ENCODE measurements at regions not wholly inside any gene's neighbourhood (a gene's known extent, or its start where the extent isn't known, plus 50 kb on each side); places are given as distances from the start of the nearest gene placed in this dataset.
A peak's percentile ranks its signal among the peaks of the same experiment; 100 is the strongest.

- no peak for DNase-seq (ENCODE audit: low read depth, low spot score)
These were observed 229.9 kb upstream of the DTNA start for GRCh38 chr18:34480162-34480700.

GRCh38 chr18:34482204-34482603 lies 227.9 kb upstream of the DTNA start:
- TF ChIP-seq YY1 (IDR thresholded peaks at IDR 0.05; ENCODE audit: insufficient read depth, insufficient read length) (no peak), SUZ12 (IDR thresholded peaks at IDR 0.05; ENCODE audit: extremely low read depth, insufficient read depth, insufficient read length) (no peak), ZNF274 (IDR thresholded peaks at IDR 0.05; ENCODE audit: low read depth, low read length) (no peak)
- no peak overlapping the region for H3K9ac ChIP-seq (ENCODE audit: insufficient read length, low read depth)
- H3K27me3 ChIP-seq (ENCODE audit: insufficient read depth, insufficient read length): no peaks in the 10 kb centered on the region
- no peak overlapping the region for H3K4me3 ChIP-seq (ENCODE audit: insufficient read length, low read depth)
- H3K36me3 ChIP-seq (ENCODE audit: insufficient read depth, insufficient read length, low read length): no peaks in the 10 kb centered on the region
- H3K9me3 ChIP-seq (ENCODE audit: insufficient read depth, low read length): no peaks in the 10 kb centered on the region
- no peaks in the 10 kb centered on the region for H3K4me1 ChIP-seq (ENCODE audit: insufficient read depth, insufficient read length)
- DNase-seq (ENCODE audit: low read depth, low spot score): no peak

More at GRCh38 chr18:34480162-34480700, 229.9 kb upstream of the DTNA start:
- TF ChIP-seq YY1 (IDR thresholded peaks at IDR 0.05; ENCODE audit: insufficient read depth, insufficient read length) (no peak), ZNF274 (IDR thresholded peaks at IDR 0.05; ENCODE audit: low read depth, low read length) (no peak), SUZ12 (IDR thresholded peaks at IDR 0.05; ENCODE audit: extremely low read depth, insufficient read depth, insufficient read length) (no peak)
- Histone ChIP-seq H3K9ac (ENCODE audit: insufficient read length, low read depth) (no peak overlapping the region), H3K4me1 (ENCODE audit: insufficient read depth, insufficient read length) (no peaks in the 10 kb centered on the region), H3K9me3 (ENCODE audit: insufficient read depth, low read length) (no peaks in the 10 kb centered on the region), H3K36me3 (ENCODE audit: insufficient read depth, insufficient read length, low read length) (no peaks in the 10 kb centered on the region), H3K27me3 (ENCODE audit: insufficient read depth, insufficient read length) (no peaks in the 10 kb centered on the region), H3K4me3 (ENCODE audit: insufficient read length, low read depth) (no peak overlapping the region)

GRCh38 chr18:34483198-34483597 lies 226.9 kb upstream of the DTNA start:
- Histone ChIP-seq H3K4me3 (ENCODE audit: insufficient read length, low read depth) (no peak overlapping the region), H3K27me3 (ENCODE audit: insufficient read depth, insufficient read length) (no peaks in the 10 kb centered on the region), H3K9me3 (ENCODE audit: insufficient read depth, low read length) (no peaks in the 10 kb centered on the region), H3K4me1 (ENCODE audit: insufficient read depth, insufficient read length) (no peaks in the 10 kb centered on the region), H3K9ac (ENCODE audit: insufficient read length, low read depth) (no peak overlapping the region), H3K36me3 (ENCODE audit: insufficient read depth, insufficient read length, low read length) (no peaks in the 10 kb centered on the region)
- no peak for TF ChIP-seq ZNF274 (IDR thresholded peaks at IDR 0.05; ENCODE audit: low read depth, low read length)
- no peak for TF ChIP-seq SUZ12 (IDR thresholded peaks at IDR 0.05; ENCODE audit: extremely low read depth, insufficient read depth, insufficient read length)
- no peak for TF ChIP-seq YY1 (IDR thresholded peaks at IDR 0.05; ENCODE audit: insufficient read depth, insufficient read length)
- no peak for DNase-seq (ENCODE audit: low read depth, low spot score)

DNA sequence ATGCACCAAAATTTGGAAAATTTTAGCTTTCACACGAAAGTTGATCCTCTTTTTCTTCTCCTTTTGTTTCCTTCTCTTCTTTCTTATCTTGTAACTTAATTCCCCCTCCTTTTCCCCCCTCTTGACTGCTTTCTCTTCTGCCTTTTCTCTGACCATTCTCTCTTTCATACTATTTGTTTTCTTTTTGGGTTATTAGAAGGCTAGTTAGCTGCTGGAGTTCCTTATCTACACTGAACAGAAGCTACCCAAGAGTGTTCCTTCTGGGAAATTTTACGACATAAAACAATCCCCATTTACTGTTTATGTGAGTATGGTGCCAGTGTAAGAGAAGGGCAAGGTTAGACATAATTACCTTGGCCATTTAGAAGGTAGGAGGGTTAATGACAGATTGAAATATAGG lies 218.4 kb upstream of the DTNA start:
- Histone ChIP-seq H3K4me1 (ENCODE audit: insufficient read depth, insufficient read length) (no peaks in the 10 kb centered on the region), H3K9ac (ENCODE audit: insufficient read length, low read depth) (no peak overlapping the region), H3K36me3 (ENCODE audit: insufficient read depth, insufficient read length, low read length) (no peaks in the 10 kb centered on the region), H3K9me3 (ENCODE audit: insufficient read depth, low read length) (no peaks in the 10 kb centered on the region), H3K4me3 (ENCODE audit: insufficient read length, low read depth) (no peak overlapping the region), H3K27me3 (ENCODE audit: insufficient read depth, insufficient read length) (peaks cover 7% of the 10 kb centered on the region)
- TF ChIP-seq YY1 (IDR thresholded peaks at IDR 0.05; ENCODE audit: insufficient read depth, insufficient read length) (no peak), SUZ12 (IDR thresholded peaks at IDR 0.05; ENCODE audit: extremely low read depth, insufficient read depth, insufficient read length) (no peak), ZNF274 (IDR thresholded peaks at IDR 0.05; ENCODE audit: low read depth, low read length) (no peak)
- no peak for DNase-seq (ENCODE audit: low read depth, low spot score)

- Histone ChIP-seq H3K4me3 (ENCODE audit: insufficient read length, low read depth) (peak overlapping the region; percentile 51), H3K27me3 (ENCODE audit: insufficient read depth, insufficient read length) (peaks cover 7% of the 10 kb centered on the region)
These were observed 217.4 kb upstream of the DTNA start for GRCh38 chr18:34492652-34493051.

DNA sequence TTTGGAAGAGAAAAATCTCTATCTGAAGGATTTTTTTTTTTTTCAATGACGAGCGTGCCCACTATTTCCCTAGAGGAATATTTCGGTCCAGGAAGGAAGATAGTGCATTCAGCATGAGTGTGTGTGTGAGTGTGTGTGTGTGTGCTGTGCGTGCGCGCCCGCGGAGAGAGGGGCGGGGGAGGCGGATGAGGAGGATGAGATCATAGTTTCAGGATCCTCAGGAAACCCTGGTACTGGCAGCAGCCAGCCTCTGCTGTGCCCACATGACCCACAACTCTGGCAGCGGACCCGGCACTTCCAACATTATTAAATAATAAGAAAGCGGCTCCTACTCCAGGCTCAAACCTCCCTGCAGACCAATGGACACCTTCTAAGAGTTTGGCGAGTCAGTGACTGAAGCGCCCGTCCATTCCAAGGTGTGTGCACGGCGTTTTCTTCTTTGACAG lies 217.0 kb upstream of the DTNA start:
- H3K9ac ChIP-seq (ENCODE audit: insufficient read length, low read depth): peak overlapping the region; percentile 74
- TF ChIP-seq YY1 (IDR thresholded peaks at IDR 0.05; ENCODE audit: insufficient read depth, insufficient read length) (no peak), SUZ12 (IDR thresholded peaks at IDR 0.05; ENCODE audit: extremely low read depth, insufficient read depth, insufficient read length) (no peak), ZNF274 (IDR thresholded peaks at IDR 0.05; ENCODE audit: low read depth, low read length) (no peak)
- peaks cover 7% of the 10 kb centered on the region for H3K27me3 ChIP-seq (ENCODE audit: insufficient read depth, insufficient read length)
- no peaks in the 10 kb centered on the region for H3K9me3 ChIP-seq (ENCODE audit: insufficient read depth, low read length)
- no peaks in the 10 kb centered on the region for H3K4me1 ChIP-seq (ENCODE audit: insufficient read depth, insufficient read length)
- H3K4me3 ChIP-seq (ENCODE audit: insufficient read length, low read depth): peak overlapping the region; percentile 51
- DNase-seq (ENCODE audit: low read depth, low spot score): peak; percentile 48
- H3K36me3 ChIP-seq (ENCODE audit: insufficient read depth, insufficient read length, low read length): no peaks in the 10 kb centered on the region

More at GRCh38 chr18:34492652-34493051, 217.4 kb upstream of the DTNA start:
- no peaks in the 10 kb centered on the region for H3K9me3 ChIP-seq (ENCODE audit: insufficient read depth, low read length)
- no peaks in the 10 kb centered on the region for H3K36me3 ChIP-seq (ENCODE audit: insufficient read depth, insufficient read length, low read length)
- H3K9ac ChIP-seq (ENCODE audit: insufficient read length, low read depth): peak overlapping the region; percentile 74
- no peaks in the 10 kb centered on the region for H3K4me1 ChIP-seq (ENCODE audit: insufficient read depth, insufficient read length)
- DNase-seq (ENCODE audit: low read depth, low spot score): no peak
- TF ChIP-seq SUZ12 (IDR thresholded peaks at IDR 0.05; ENCODE audit: extremely low read depth, insufficient read depth, insufficient read length): no peak
- no peak for TF ChIP-seq YY1 (IDR thresholded peaks at IDR 0.05; ENCODE audit: insufficient read depth, insufficient read length)
- no peak for TF ChIP-seq ZNF274 (IDR thresholded peaks at IDR 0.05; ENCODE audit: low read depth, low read length)

- Histone ChIP-seq H3K36me3 (ENCODE audit: insufficient read depth, insufficient read length, low read length) (no peaks in the 10 kb centered on the region), H3K27me3 (ENCODE audit: insufficient read depth, insufficient read length) (peaks cover 7% of the 10 kb centered on the region), H3K4me1 (ENCODE audit: insufficient read depth, insufficient read length) (no peaks in the 10 kb centered on the region), H3K4me3 (ENCODE audit: insufficient read length, low read depth) (peak overlapping the region; percentile 51), H3K9me3 (ENCODE audit: insufficient read depth, low read length) (no peaks in the 10 kb centered on the region), H3K9ac (ENCODE audit: insufficient read length, low read depth) (peak overlapping the region; percentile 74)
- no peak for TF ChIP-seq SUZ12 (IDR thresholded peaks at IDR 0.05; ENCODE audit: extremely low read depth, insufficient read depth, insufficient read length)
- TF ChIP-seq YY1 (IDR thresholded peaks at IDR 0.05; ENCODE audit: insufficient read depth, insufficient read length): no peak
- TF ChIP-seq ZNF274 (IDR thresholded peaks at IDR 0.05; ENCODE audit: low read depth, low read length): no peak
- peak; percentile 18 for DNase-seq (ENCODE audit: low read depth, low spot score)
These were observed 216.3 kb upstream of the DTNA start for GRCh38 chr18:34493566-34494358.
